ENCODE measurements at regions not wholly inside any gene's neighbourhood (a gene's known extent, or its start where the extent isn't known, plus 50 kb on each side); places are given as distances from the start of the nearest gene placed in this dataset.
A peak's percentile ranks its signal among the peaks of the same experiment; 100 is the strongest.
"Not testable (repeated sequence)": the region's sequence is repeated elsewhere in the genome, so short reads cannot be mapped to it uniquely, and the experiment has no call there.

DNA sequence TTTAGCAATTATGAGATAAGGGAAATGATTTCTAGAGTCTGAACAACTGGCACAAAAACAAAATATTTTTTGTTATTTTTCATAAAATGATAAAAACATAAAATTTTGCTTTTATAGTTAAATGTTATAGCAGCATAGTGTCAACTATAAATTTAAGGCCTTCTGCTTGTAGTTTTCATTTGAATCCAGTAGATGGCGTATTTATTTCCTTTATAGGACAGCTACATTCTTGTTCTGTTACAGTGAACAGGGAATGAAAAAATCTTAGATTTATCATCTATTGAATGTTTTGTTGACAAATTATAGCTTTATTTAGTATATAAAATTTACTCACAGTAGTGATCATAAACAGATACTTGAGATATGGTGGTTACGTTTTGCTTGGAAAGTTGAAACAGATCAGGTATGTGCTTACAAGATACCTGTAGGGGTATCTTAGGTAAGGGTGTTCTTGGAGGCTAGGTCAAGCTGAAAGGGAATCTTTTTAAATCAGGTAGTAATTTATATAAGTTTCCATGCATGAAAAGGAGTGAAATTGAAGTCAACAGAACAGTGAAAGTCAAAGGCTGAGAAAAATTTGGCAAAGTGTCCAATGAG is 239.3 kb upstream of the GRIN3A start:
- DNase-seq (ENCODE audit: low spot score): peak; percentile 20

- no peak for DNase-seq (ENCODE audit: low spot score)
Measured at GRCh38 chr9:101970609-101971008, 232.2 kb upstream of the GRIN3A start.

GRCh38 chr9:101968392-101968791 is 229.9 kb upstream of the GRIN3A start:
- no peak for DNase-seq (ENCODE audit: low spot score)

DNA sequence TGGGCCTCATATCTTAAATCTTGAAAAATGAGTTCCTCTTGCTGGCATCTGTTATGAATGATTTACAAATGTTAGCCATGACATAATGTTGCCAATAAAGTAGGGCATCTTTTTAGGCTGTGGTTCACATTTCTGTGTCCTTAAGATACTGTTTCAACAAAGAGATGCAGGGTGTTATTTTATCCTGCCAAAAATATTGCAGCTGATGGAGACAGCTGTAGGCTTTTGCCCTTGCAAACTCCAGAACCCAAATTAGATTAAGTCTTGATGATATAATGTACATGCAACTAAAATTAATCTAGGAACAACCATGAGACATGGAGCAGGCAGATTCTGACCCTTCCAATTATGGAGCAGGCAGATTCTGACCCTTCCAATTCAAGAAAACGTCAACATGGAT is 228.2 kb upstream of the GRIN3A start:
- no peak for DNase-seq (ENCODE audit: low spot score)

DNA sequence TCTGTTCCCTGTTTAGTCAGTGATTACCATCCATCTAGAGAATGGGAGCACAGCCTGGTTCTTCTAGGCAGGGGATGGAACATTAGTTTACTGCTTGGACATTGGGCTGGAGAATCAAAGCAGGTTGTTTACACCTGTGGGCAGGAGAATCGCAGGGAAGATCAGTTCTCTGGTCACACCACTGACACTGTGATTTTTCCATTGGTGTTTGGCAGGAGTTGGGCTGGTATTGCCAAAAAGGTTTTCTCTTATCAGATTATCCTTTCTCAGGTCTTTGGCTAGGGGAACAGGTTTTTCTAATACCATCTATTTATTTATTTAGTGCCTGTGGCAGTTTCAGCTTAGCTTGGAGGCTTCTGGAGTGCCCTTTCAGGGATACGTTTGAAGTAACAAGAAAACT is 219.3 kb upstream of the GRIN3A start:
- DNase-seq (ENCODE audit: low spot score): no peak

- DNase-seq (ENCODE audit: low spot score): no peak
Measured at GRCh38 chr9:101951598-101951997, 213.2 kb upstream of the GRIN3A start.

DNA sequence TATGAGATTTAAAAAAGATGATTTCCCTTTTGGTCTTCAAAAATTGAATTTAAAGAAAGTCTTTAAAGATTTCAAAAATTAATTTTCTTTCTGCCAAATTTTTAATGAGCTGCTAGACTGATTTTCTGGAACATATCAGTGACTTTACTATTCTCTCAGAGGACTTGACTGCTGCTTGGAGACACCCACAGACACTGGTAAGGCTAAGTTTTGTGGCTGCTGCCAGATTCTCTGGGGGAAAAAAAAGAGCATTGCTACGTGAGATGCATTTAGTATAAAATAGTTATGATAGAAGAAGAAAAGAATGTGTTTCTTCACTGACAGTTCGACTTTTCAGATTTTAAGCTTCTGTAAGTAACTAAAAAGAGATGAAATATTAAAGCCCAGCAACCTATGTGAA is 193.3 kb upstream of the GRIN3A start:
- no peak for DNase-seq (ENCODE audit: low spot score)

DNA sequence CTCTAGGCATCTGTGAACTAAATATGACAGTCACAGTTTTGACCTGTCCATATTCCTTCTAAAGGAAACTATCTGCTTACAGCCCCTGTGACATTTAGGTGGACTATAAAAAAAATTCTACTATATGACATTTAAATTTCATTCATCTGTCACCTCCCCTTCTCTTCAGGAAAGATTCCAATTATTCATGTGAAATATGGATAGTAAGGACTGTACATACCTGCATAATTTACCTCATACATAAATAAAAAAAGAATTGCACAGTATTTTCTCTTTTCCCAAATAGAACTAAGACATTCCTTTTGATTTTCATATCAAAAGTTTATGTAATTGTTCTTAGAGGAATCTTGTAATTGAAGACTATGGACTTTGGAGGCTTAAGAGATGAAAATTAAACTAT is 192.3 kb upstream of the GRIN3A start:
- no peak for DNase-seq (ENCODE audit: low spot score)

DNA sequence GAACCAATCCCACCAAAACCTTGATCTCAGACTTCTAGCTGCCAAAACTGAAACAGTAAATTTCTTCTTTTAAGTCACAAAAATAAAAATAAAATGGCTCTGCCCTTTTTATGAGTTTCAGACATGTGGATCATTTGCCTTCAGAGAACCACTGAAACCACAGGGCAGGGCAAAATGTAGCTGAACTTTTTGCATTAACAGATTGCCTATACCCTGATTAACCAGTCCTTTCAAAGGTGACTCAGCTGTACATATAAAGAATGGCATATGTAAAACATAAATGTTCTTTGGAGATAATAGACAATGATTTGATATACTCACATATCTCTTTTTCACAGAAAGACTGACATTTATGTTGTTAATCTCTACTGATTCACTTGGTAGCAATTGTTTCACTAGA is 187.1 kb upstream of the GRIN3A start:
- no peak for DNase-seq (ENCODE audit: low spot score)

- DNase-seq (ENCODE audit: low spot score): no peak
Measured at GRCh38 chr9:101923451-101923850, 185.0 kb upstream of the GRIN3A start.

DNA sequence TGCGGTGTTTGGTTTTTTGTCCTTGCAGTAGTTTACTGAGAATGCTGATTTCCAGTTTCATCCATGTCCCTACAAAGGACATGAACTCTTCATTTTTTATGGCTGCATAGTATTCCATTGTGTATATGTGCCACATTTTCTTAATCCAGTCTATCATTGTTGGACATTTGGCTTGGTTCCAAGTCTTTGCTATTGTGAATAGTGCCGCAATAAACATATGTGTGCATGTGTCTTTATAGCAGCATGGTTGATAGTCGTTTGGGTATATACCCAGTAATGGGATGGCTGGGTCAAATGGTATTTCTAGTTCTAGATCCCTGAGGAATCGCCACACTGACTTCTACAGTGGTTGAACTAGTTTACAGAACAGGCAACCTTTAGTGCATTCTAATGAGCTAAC is 178.5 kb upstream of the GRIN3A start:
- not testable (repeated sequence) for DNase-seq (ENCODE audit: low spot score)

- no peak for DNase-seq (ENCODE audit: low spot score)
Measured at GRCh38 chr9:101915482-101915881, 177.0 kb upstream of the GRIN3A start.

DNA sequence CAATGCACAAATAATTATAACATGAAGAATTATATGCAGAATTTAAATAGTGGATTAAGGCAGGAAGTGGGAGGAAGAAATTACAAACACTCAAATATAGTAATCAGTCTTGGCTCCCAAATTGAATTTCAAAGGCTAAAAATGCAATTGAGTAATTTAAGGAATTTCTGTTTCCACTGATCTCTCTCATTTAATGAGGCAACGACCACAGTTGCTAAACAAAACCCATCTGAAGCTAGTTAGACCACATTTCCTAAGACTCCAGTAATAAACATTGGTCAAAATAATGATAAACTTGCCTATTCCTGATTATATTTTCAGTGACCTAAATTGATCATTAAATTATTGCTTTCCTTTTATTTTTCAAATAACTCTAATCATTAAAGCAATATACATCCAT is 174.3 kb upstream of the GRIN3A start:
- no peak for DNase-seq (ENCODE audit: low spot score)

DNA sequence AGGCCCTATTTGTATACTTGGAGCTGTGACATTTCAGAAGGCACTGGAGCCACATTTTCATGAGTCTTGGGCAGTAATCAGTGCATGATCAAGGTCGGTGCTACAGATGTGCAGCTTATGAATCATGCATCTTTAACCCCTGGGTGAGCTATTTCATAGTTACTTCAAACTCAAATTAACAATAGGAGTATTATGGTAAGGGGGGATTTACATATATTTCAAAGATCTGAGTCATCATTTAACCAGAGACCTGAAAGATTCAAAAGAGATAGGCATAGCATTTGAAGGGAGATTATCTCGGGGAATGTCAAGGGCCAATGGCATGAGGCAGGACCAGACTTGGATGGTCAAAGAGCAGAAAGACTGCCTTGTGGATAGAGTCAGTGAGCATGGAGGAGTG is 169.0 kb upstream of the GRIN3A start:
- no peak for DNase-seq (ENCODE audit: low spot score)

GRCh38 chr9:101904845-101905244 is 166.4 kb upstream of the GRIN3A start:
- no peak for DNase-seq (ENCODE audit: low spot score)

GRCh38 chr9:101902051-101902450 is 163.6 kb upstream of the GRIN3A start:
- DNase-seq (ENCODE audit: low spot score): no peak

- DNase-seq (ENCODE audit: low spot score): no peak
Measured at GRCh38 chr9:101897196-101897595, 158.7 kb upstream of the GRIN3A start.

DNA sequence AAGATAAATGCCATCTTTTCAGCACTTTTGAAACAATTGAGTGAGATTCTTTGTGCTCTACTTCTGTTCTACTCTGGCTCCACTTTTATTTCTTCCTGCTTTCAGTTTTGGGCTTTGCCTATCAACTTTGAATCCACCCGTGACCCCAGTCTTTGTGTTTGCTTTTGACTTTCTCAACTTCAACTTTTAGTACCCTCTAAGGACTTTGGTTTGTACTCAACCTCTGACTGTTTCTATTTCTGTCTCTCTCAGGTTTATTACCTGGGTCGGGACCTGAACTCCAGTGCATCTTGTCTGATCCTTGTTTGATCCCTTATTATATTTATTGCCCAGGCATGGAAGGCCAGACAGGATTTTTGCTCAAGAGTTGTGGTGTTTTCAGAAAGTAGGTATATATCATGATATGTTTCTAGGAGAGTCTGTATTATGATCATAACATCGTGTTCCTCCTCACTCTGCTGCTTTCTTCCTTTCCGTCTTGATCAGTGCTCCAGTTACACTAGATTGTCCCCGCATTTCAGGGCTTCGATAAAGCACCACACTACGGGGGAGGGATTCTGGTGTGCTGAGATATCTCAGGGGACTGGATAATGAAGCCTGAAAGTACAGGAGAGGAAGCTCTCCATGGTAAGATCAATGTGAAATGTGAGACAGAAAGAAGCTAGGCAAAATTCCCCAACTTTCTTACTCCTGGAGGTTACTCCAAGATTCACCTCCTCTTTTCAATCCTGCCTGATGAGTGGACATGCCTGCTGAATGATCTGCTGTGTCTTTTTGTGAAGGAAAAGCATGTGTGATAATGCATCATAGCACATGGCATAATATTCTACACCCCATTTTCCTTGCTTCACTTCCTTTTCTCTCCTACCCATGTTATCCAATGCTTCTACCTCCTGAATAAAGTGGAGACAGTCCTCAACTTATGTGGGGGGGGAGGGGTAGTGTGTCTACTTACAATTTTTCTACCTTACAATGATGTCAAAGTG is 155.5 kb upstream of the GRIN3A start:
- DNase-seq (ENCODE audit: low spot score): no peak

DNA sequence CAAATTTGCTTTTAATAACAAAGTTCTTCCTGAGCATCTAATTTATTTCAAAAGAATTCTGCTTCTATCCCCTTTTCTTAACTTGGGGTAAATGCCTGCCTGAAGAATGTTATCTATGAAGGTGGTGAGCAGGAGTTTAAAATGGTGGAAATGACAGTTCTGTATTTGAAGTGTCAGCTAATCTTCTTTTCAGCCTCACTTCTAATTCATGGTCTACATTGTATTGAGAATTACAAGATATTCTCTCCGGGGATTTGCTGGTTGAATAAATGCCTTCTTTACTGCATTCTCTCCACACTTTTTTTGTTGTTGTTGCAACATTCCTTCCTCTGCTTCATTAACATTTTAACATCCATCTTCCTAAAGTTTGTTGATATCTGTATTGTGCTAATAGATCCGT is 143.1 kb upstream of the GRIN3A start:
- no peak for DNase-seq (ENCODE audit: low spot score)

DNA sequence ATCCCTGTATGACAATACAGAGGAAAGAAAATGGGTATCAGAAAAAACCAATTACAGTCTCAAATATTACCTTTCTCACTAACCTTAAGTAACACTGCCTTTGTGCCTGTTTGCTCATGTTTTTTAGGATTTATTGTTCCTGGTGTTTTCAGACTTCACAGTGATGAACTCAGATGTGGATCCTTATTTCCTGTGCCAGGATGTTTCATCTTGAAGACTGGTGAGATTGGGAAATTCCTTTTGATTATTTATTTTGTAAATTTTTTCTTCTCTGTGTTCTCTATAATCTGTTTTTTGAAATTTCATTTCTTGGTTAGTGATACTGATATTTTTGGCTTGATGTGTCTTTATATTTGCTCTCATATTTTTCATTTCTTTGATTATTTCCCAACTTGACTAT is 142.4 kb upstream of the GRIN3A start:
- no peak for DNase-seq (ENCODE audit: low spot score)

- DNase-seq (ENCODE audit: low spot score): no peak
Measured at GRCh38 chr9:101878734-101879133, 140.3 kb upstream of the GRIN3A start.

GRCh38 chr9:101877439-101877838 is 139.0 kb upstream of the GRIN3A start:
- no peak for DNase-seq (ENCODE audit: low spot score)

DNA sequence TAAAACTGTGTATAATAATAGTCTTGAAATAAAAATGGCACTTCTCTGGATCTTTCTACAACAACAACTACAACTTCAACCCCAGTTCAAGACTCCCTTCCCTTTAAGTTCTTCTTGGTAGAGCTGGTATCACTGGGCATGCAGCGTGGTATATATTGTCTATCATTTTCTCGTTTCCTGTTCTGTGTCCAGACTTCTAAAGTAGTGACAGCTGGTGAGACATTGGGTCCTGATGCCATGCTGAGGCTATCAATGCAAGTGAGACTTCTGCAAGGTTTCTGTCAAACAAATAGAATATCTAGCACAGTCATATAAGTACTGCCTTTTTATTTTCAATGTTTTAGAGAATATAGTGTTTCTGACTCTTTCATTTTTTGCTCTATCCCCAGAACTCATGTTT is 123.0 kb upstream of the GRIN3A start:
- no peak for DNase-seq (ENCODE audit: low spot score)

DNA sequence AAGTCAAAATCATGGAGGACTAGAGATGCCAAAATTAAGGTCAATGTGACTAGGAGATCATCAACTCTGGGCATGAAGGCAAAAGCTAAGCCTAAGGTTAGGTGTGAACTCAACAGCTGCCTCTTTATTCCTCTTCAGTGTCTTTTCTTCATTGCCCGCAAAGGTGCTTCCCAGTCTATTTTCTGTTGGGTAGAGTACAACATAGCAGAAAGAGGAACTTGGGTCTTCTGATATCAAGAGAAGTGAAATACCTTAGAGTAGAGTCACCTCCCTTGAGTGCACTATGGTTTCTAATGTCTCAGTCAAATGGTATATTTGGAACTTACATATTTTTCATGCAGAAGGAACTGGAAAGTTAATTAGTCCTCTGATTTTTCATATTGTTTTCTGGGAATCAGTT is 122.5 kb upstream of the GRIN3A start:
- DNase-seq (ENCODE audit: low spot score): no peak

All from CD4-positive, alpha-beta T cell treated with Interleukin-2 at 100 ng/mL for 4 hours (primary cell).